Activated CD4-positive, alpha-beta T cell treated with anti-CD3 and anti-CD28 coated beads, Interleukin-10, Interleukin-2, amounts not matched to agents 100 ng/mL and 50 ng/mL, durations not matched to agents 16 hours and 8 hours (primary cell): ENCODE measurements at regions not wholly inside any gene's neighbourhood (a gene's known extent, or its start where the extent isn't known, plus 50 kb on each side); places are given as distances from the start of the nearest gene placed in this dataset.

Experiments used
- DNase-seq: peaks from one replicate; pipeline ENCODE4 v3.0.0-alpha.2; 2020

GRCh38 chr6:132977413-132977812 lies 163.0 kb downstream of the RPS12 start:
- no peak for DNase-seq

GRCh38 chr6:132978685-132979084 lies 164.3 kb downstream of the RPS12 start:
- DNase-seq, result no peak

GRCh38 chr6:132993738-132994137 lies 179.4 kb downstream of the RPS12 start:
- no peak for DNase-seq

GRCh38 chr6:132995009-132995408 lies 180.6 kb downstream of the RPS12 start:
- DNase-seq, result no peak

- no peak for DNase-seq
Observed at GRCh38 chr6:132995432-132995831, 181.1 kb downstream of the RPS12 start.

GRCh38 chr6:132998418-132998817 lies 184.0 kb downstream of the RPS12 start:
- no peak for DNase-seq

GRCh38 chr6:133001040-133001565 lies 186.7 kb downstream of the RPS12 start:
- DNase-seq, result no peak

- no peak for DNase-seq
Observed at GRCh38 chr6:133004304-133004884, 190.0 kb downstream of the RPS12 start.

- no peak for DNase-seq
Observed at GRCh38 chr6:133012774-133013173, 198.4 kb downstream of the RPS12 start.

GRCh38 chr6:133016631-133017030 lies 202.3 kb downstream of the RPS12 start:
- DNase-seq, result no peak

- no peak for DNase-seq
Observed at GRCh38 chr6:133017581-133017980, 203.2 kb downstream of the RPS12 start.

- no peak for DNase-seq
Observed at GRCh38 chr6:133026705-133027104, 212.3 kb downstream of the RPS12 start.

- peak; percentile 10 for DNase-seq
Observed at GRCh38 chr6:133033263-133033662, 207.9 kb upstream of the EYA4 start.

GRCh38 chr6:133034509-133035206 lies 206.5 kb upstream of the EYA4 start:
- DNase-seq, result no peak

GRCh38 chr6:133040094-133040802 lies 200.9 kb upstream of the EYA4 start:
- no peak for DNase-seq

GRCh38 chr6:133040803-133041419 lies 200.2 kb upstream of the EYA4 start:
- DNase-seq, result no peak

GRCh38 chr6:133042550-133043120 lies 198.5 kb upstream of the EYA4 start:
- DNase-seq, result no peak

GRCh38 chr6:133046576-133046975 lies 194.6 kb upstream of the EYA4 start:
- DNase-seq, result no peak

GRCh38 chr6:133047065-133047665 lies 194.0 kb upstream of the EYA4 start:
- no peak for DNase-seq

- DNase-seq, result no peak
Observed at GRCh38 chr6:133047706-133048105, 193.5 kb upstream of the EYA4 start.

- DNase-seq, result no peak
Observed at GRCh38 chr6:133051240-133051639, 189.9 kb upstream of the EYA4 start.

GRCh38 chr6:133052465-133052864 lies 188.7 kb upstream of the EYA4 start:
- no peak for DNase-seq
